ENCODE measurements at regions not wholly inside any gene's neighbourhood (a gene's known extent, or its start where the extent isn't known, plus 50 kb on each side); places are given as distances from the start of the nearest gene placed in this dataset.

GRCh38 chr6:14974372-14974771, 271.5 kb upstream of the JARID2 start:
- no peak overlapping the region for H2AFZ ChIP-seq (ENCODE audit: control insufficient read depth, low read depth, low read length)
- CTCF ChIA-PET = no interaction called here
- H3K4me3 ChIP-seq = no peak overlapping the region
- no peak overlapping the region for H3K4me2 ChIP-seq (ENCODE audit: control insufficient read depth, insufficient read depth)
- no TSS peak for BruUV-seq (replicated peaks)
- DNase-seq (ENCODE audit: low read depth, low spot score) (no peak), ATAC-seq (no peak), FAIRE-seq (no peak)
- no peaks in the 10 kb centered on the region for H3K36me3 ChIP-seq (ENCODE audit: control insufficient read depth in 2 of 2, insufficient read depth in 2 of 2, low read length in 1 of 2)
- H3K27ac ChIP-seq (ENCODE audit: control insufficient read depth, insufficient read depth) = no peak overlapping the region
- RAD21 ChIA-PET (ENCODE audit: unreplicated experiment) = no interaction called here
- H3K4me1 ChIP-seq (ENCODE audit: control insufficient read depth, insufficient read depth, low read length) = peaks cover 7% of the 10 kb centered on the region; the same call in 1 of the 2 replicates
- TF ChIP-seq FOS (IDR thresholded peaks at IDR 0.05; ENCODE audit: borderline replicate concordance, extremely low read depth, insufficient read length) (no peak), PKNOX1 (IDR thresholded peaks at IDR 0.05) (no peak), ATF7 (IDR thresholded peaks at IDR 0.05; ENCODE audit: low read depth) (no peak), FOXM1 (IDR thresholded peaks at IDR 0.05; ENCODE audit: low read depth, low read length) (no peak), NR2F1 (conservative IDR thresholded peaks at IDR 0.05) (no peak), TARDBP (IDR thresholded peaks at IDR 0.05; ENCODE audit: borderline replicate concordance) (no peak), EP300 (IDR thresholded peaks at IDR 0.05; ENCODE audit: borderline replicate concordance in 1 of 2, control insufficient read depth in 1 of 2, low read depth in 2 of 2, low read length in 2 of 2) (no peak), PML (IDR thresholded peaks at IDR 0.05; ENCODE audit: low read length) (no peak), ZNF217 (IDR thresholded peaks at IDR 0.05) (no peak), KDM1A (IDR thresholded peaks at IDR 0.05; ENCODE audit: borderline replicate concordance) (no peak), MEF2B (IDR thresholded peaks at IDR 0.05; ENCODE audit: partially characterized antibody, poor library complexity, severe bottlenecking) (no peak), MYB (IDR thresholded peaks at IDR 0.05; ENCODE audit: borderline replicate concordance, low read depth, low read length) (no peak), YY1 (IDR thresholded peaks at IDR 0.05; ENCODE audit: low read depth, low read length) (no peak), SMAD1 (IDR thresholded peaks at IDR 0.05; ENCODE audit: low read depth, partially characterized antibody) (no peak), BACH1 (IDR thresholded peaks at IDR 0.05; ENCODE audit: borderline replicate concordance) (no peak), BMI1 (IDR thresholded peaks at IDR 0.05; ENCODE audit: borderline replicate concordance) (no peak), ZBTB11 (CRISPR knock-in tag; IDR thresholded peaks at IDR 0.05) (no peak), SMARCA5 (IDR thresholded peaks at IDR 0.05) (no peak), SRF (IDR thresholded peaks at IDR 0.05; ENCODE audit: low read depth in 2 of 2, low read length in 2 of 2) (no peak)
- 94% methylated on average over 1 of the region's 1 CpG for WGBS (ENCODE audit: insufficient coverage, insufficient replicate concordance, low lambda C conversion rate, missing lambda C conversion rate)
- H3K79me2 ChIP-seq (ENCODE audit: control insufficient read depth, insufficient read depth, low read length) = no peaks in the 10 kb centered on the region
- H3K9me3 ChIP-seq (replicated peaks; ENCODE audit: control insufficient read depth, insufficient read depth, low read length) = no peaks in the 10 kb centered on the region
- H3K27me3 ChIP-seq (replicated peaks in 1 of 2; ENCODE audit: control insufficient read depth in 2 of 2, insufficient read depth in 2 of 2, low read length in 1 of 2) = no peaks in the 10 kb centered on the region
- POLR2A ChIA-PET = no interaction called here
- H3K9ac ChIP-seq (ENCODE audit: control insufficient read depth, insufficient read depth, low read length) = no peak overlapping the region
- intact Hi-C loops (cut with micrococcal nuclease; ENCODE audit: unreplicated experiment) = no loop called here
- no peaks in the 10 kb centered on the region for H4K20me1 ChIP-seq (ENCODE audit: control insufficient read depth, insufficient read depth)
- SMC1A ChIA-PET (ENCODE audit: uncharacterized antibody, unreplicated experiment) = no interaction called here
- in situ Hi-C loops (cut with MboI) = no loop called here

Data from GM12878 (cell line).